MCF 10A (cell line): ENCODE measurements at regions not wholly inside any gene's neighbourhood (a gene's known extent, or its start where the extent isn't known, plus 50 kb on each side); places are given as distances from the start of the nearest gene placed in this dataset.

Experiments
- BruUV-seq: library from RNA; stranded (reverse); fragments of 400-500 nt; replicated peaks from 2 replicates; lab custom pipeline; 2021; lab: Mats Ljungman, UMichigan
- CTCF ChIA-PET: fragments of 300-600 bp; sonication (Branson Sonifier 250); formaldehyde crosslinking; extraction: SDS; loops from one replicate; lab custom pipeline; 2021; ENCODE audit warnings: antibody characterized with exemption, inconsistent platforms; lab: Yijun Ruan, JAX
- POLR2A ChIA-PET: fragments of 300-600, 350-650 bp; sonication (Branson Sonifier 250); formaldehyde crosslinking; extraction: SDS; loops from one replicate; lab custom pipeline; 2020; ENCODE audit warnings: antibody characterized with exemption, inconsistent platforms; lab: Yijun Ruan, JAX
- DNase-seq: peaks from one replicate; pipeline ENCODE4 v3.0.0-alpha.2; 2018; ENCODE audit not compliant: unreplicated experiment
- H3K27ac Mint-ChIP-seq: one replicate; pipeline ENCODE4 v1.8.0; 2022; ENCODE audit warnings: mild to moderate bottlenecking, low read depth, mixed read lengths; ENCODE audit not compliant: unreplicated experiment
- H3K27me3 Mint-ChIP-seq: one replicate; pipeline ENCODE4 v1.8.0; 2022; ENCODE audit warnings: mixed read lengths; ENCODE audit not compliant: insufficient read depth, unreplicated experiment
- H3K36me3 Mint-ChIP-seq: one replicate; pipeline ENCODE4 v1.8.0; 2022; ENCODE audit warnings: mild to moderate bottlenecking, moderate library complexity, mixed read lengths; ENCODE audit not compliant: insufficient read depth, unreplicated experiment
- H3K4me1 Mint-ChIP-seq: one replicate; pipeline ENCODE4 v1.8.0; 2022; ENCODE audit warnings: mixed read lengths; ENCODE audit not compliant: insufficient read depth, unreplicated experiment
- H3K4me3 Mint-ChIP-seq: one replicate; pipeline ENCODE4 v1.8.0; 2022; ENCODE audit warnings: mild to moderate bottlenecking, moderate library complexity, mixed read lengths; ENCODE audit not compliant: unreplicated experiment
- H3K9me3 Mint-ChIP-seq: one replicate; pipeline ENCODE4 v1.8.0; 2022; ENCODE audit warnings: mixed read lengths; ENCODE audit not compliant: unreplicated experiment
- intact Hi-C: fragments of 100-400 bp; cut with micrococcal nuclease; formaldehyde crosslinking; loops from 2 replicates; pipeline ENCODE4 v1.14.1; 2022
- TF ChIP-seq, protein P1 (sequence below): fragments of 200-600 bp; IDR thresholded peaks from one replicate; pipeline ENCODE4 v1.8.0; 2022; ENCODE audit warnings: antibody characterized with exemption, mild to moderate bottlenecking; ENCODE audit not compliant: unreplicated experiment

DNA sequence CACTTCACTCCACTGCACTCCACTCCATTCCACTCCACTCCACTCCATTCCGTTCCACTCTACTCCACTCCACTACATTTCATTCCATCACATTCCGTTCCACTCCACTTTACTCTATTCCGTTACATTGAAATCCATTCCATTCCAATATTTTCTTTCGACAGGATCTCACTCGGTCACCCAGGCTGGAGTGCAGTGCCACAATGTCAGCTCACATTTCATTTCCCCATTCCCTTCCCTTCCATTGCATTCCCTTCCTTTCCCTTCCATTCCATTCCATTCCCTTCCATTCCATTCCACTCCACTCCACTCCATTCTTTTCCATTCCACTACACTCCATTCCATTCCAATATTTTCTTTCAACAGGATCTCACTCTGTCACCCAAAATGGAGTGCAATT, 1407.6 kb upstream of the USP9Y start:
- BruUV-seq, result no TSS peak
- Mint-ChIP-seq H3K9me3 (no peaks in the 10 kb centered on the region), H3K4me3 (no peak overlapping the region), H3K27ac (no peak overlapping the region), H3K27me3 (no peaks in the 10 kb centered on the region), H3K4me1 (no peaks in the 10 kb centered on the region), H3K36me3 (no peaks in the 10 kb centered on the region)
- ChIA-PET POLR2A (no interaction called here), CTCF (no interaction called here)
- intact Hi-C loops, result no loop called here
- TF ChIP-seq, protein P1, sequence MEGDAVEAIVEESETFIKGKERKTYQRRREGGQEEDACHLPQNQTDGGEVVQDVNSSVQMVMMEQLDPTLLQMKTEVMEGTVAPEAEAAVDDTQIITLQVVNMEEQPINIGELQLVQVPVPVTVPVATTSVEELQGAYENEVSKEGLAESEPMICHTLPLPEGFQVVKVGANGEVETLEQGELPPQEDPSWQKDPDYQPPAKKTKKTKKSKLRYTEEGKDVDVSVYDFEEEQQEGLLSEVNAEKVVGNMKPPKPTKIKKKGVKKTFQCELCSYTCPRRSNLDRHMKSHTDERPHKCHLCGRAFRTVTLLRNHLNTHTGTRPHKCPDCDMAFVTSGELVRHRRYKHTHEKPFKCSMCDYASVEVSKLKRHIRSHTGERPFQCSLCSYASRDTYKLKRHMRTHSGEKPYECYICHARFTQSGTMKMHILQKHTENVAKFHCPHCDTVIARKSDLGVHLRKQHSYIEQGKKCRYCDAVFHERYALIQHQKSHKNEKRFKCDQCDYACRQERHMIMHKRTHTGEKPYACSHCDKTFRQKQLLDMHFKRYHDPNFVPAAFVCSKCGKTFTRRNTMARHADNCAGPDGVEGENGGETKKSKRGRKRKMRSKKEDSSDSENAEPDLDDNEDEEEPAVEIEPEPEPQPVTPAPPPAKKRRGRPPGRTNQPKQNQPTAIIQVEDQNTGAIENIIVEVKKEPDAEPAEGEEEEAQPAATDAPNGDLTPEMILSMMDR, result no peak
- DNase-seq, result no peak

DNA sequence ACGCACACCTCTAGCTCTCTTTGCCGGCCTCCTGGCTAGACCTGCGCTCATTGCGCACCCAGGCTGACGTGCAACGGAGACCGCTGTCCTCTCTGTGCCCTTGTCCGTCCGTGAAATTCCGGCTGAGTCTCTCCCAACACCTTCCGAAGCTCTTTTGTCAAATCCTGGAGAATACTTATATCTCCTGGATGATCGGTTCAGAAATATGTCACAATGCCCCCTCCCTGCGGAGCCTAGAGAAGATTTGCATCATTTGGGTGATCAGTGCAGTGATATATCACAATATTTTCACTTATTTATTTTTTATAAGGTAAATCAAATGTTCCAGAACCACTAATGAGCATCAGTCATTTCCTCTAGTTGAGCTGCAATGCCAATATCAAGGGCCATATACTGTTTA, 1366.9 kb upstream of the USP9Y start:
- no TSS peak for BruUV-seq
- Mint-ChIP-seq H3K9me3 (no peaks in the 10 kb centered on the region), H3K4me1 (no peaks in the 10 kb centered on the region), H3K36me3 (no peaks in the 10 kb centered on the region), H3K27me3 (no peaks in the 10 kb centered on the region), H3K27ac (no peak overlapping the region), H3K4me3 (no peak overlapping the region)
- DNase-seq, result peak; percentile 3
- TF ChIP-seq, protein P1, result no peak
- ChIA-PET POLR2A (interaction anchor here (1.0 kb wide), 1 partner anchor 18 kb away, joined by 3 read pairs; no protein-coding TSS in a partner anchor), CTCF (no interaction called here)
- intact Hi-C loops, result no loop called here
